ENCODE measurements at regions not wholly inside any gene's neighbourhood (a gene's known extent, or its start where the extent isn't known, plus 50 kb on each side); places are given as distances from the start of the nearest gene placed in this dataset.

GRCh38 chr11:112537026-112537425 lies 276.4 kb upstream of the PLET1 start:
- TF ChIP-seq EZH2phosphoT487 (IDR thresholded peaks at IDR 0.05; ENCODE audit: borderline replicate concordance) (no peak), CTCF (IDR thresholded peaks at IDR 0.05 in 2 of 3, conservative IDR thresholded peaks at IDR 0.05 in 1 of 3; ENCODE audit: borderline replicate concordance in 1 of 3, insufficient read depth in 1 of 3, low read depth in 2 of 3, low read length in 2 of 3) (no peak), EZH2 (IDR thresholded peaks at IDR 0.05) (no peak), MAX (IDR thresholded peaks at IDR 0.05) (no peak), POLR2A (IDR thresholded peaks at IDR 0.05; ENCODE audit: borderline replicate concordance, extremely low read depth, insufficient read depth, insufficient read length) (no peak), CEBPB (IDR thresholded peaks at IDR 0.05; ENCODE audit: low read depth) (no peak), POLR2AphosphoS5 (IDR thresholded peaks at IDR 0.05; ENCODE audit: low read depth, low read length) (no peak), RAD21 (IDR thresholded peaks at IDR 0.05; ENCODE audit: low read depth) (no peak), ELF1 (IDR thresholded peaks at IDR 0.05; ENCODE audit: borderline replicate concordance, low read depth) (no peak)

Data from HCT116 (cell line).